ENCODE measurements at regions not wholly inside any gene's neighbourhood (a gene's known extent, or its start where the extent isn't known, plus 50 kb on each side); places are given as distances from the start of the nearest gene placed in this dataset.

DNA sequence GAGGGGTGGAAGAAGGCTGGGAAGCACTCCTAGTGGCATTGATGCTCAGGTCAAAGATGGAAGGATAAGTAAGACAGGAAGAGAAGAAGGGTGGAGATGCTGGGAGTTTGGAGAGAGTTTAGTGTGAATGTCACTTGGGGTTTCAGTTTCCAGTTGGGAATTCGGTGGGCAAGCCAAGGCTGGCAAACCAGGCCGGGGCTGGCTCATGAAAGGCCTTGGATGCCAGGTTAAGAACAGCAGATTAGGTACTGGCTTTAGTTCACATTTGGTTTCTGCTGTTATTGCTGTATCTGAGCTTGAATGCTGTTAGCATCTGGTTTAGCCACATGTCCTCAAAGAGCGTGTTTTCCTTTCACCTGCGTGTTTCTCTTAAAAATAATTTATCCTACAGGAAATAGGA lies 69.6 kb downstream of the BLID start:
- no peak for DNase-seq (ENCODE audit: low spot score, unreplicated experiment)
- TF ChIP-seq, protein P1, sequence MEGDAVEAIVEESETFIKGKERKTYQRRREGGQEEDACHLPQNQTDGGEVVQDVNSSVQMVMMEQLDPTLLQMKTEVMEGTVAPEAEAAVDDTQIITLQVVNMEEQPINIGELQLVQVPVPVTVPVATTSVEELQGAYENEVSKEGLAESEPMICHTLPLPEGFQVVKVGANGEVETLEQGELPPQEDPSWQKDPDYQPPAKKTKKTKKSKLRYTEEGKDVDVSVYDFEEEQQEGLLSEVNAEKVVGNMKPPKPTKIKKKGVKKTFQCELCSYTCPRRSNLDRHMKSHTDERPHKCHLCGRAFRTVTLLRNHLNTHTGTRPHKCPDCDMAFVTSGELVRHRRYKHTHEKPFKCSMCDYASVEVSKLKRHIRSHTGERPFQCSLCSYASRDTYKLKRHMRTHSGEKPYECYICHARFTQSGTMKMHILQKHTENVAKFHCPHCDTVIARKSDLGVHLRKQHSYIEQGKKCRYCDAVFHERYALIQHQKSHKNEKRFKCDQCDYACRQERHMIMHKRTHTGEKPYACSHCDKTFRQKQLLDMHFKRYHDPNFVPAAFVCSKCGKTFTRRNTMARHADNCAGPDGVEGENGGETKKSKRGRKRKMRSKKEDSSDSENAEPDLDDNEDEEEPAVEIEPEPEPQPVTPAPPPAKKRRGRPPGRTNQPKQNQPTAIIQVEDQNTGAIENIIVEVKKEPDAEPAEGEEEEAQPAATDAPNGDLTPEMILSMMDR (IDR thresholded peaks at IDR 0.05; ENCODE audit: unreplicated experiment): no peak
- H3K27me3 Mint-ChIP-seq: peaks cover 6% of the 10 kb centered on the region
- no peaks in the 10 kb centered on the region for H3K36me3 Mint-ChIP-seq (ENCODE audit: insufficient read depth)
- no peaks in the 10 kb centered on the region for H3K9me3 Mint-ChIP-seq (ENCODE audit: low read depth)
- no peak overlapping the region for H3K4me3 Mint-ChIP-seq (ENCODE audit: low read depth)
- H3K4me1 Mint-ChIP-seq (ENCODE audit: low read depth): peaks cover 2% of the 10 kb centered on the region
- no peak overlapping the region for H3K27ac Mint-ChIP-seq

DNA sequence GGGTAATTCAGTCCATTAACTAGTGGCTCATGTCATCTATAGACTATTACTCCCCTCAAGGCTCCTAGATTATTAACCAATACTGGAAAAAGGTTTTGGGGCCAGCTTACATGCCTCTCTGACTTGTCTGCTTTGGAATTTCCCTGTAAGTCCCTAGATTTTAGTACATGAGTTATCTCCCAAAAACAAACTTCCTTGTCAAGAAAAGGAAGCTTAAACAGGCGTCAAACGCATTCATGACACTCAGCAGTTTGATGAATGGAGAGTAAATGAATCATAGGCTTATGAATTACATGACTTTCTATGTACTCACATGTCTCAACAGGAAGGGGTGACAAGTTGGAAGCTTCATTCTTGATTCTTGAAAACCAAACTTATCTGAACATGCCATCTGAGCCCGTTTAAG lies 70.8 kb downstream of the BLID start:
- Mint-ChIP-seq H3K36me3 (ENCODE audit: insufficient read depth) (no peaks in the 10 kb centered on the region), H3K27ac (no peak overlapping the region), H3K9me3 (ENCODE audit: low read depth) (no peaks in the 10 kb centered on the region), H3K4me1 (ENCODE audit: low read depth) (peaks cover 6% of the 10 kb centered on the region), H3K27me3 (peaks cover 6% of the 10 kb centered on the region), H3K4me3 (ENCODE audit: low read depth) (no peak overlapping the region)
- no peak for DNase-seq (ENCODE audit: low spot score, unreplicated experiment)
- TF ChIP-seq, protein P1 (IDR thresholded peaks at IDR 0.05; ENCODE audit: unreplicated experiment): no peak

DNA sequence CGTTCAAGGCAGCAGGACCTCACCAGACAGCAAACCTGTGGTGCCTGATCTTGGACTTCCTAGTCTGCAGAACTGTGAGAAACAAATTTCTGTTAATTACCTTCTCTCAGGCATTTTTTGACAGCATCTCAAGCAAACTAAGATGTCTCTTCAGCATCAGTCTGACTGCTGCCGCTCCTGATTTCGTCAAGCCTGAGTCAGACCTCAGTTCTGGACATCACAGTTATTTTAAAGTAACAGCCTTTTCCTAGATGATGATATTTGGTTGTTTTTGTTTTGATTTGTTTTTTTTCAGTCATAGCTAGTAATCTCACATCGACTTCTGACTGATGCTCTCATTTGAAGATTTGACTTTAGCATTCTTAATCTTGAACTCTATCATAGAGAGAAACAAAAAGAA lies 71.9 kb downstream of the BLID start:
- H3K4me3 Mint-ChIP-seq (ENCODE audit: low read depth): no peak overlapping the region
- TF ChIP-seq, protein P1 (IDR thresholded peaks at IDR 0.05; ENCODE audit: unreplicated experiment): no peak
- H3K36me3 Mint-ChIP-seq (ENCODE audit: insufficient read depth): no peaks in the 10 kb centered on the region
- no peaks in the 10 kb centered on the region for H3K9me3 Mint-ChIP-seq (ENCODE audit: low read depth)
- H3K27ac Mint-ChIP-seq: no peak overlapping the region
- H3K4me1 Mint-ChIP-seq (ENCODE audit: low read depth): peaks cover 6% of the 10 kb centered on the region
- peaks cover 6% of the 10 kb centered on the region for H3K27me3 Mint-ChIP-seq
- no peak for DNase-seq (ENCODE audit: low spot score, unreplicated experiment)

DNA sequence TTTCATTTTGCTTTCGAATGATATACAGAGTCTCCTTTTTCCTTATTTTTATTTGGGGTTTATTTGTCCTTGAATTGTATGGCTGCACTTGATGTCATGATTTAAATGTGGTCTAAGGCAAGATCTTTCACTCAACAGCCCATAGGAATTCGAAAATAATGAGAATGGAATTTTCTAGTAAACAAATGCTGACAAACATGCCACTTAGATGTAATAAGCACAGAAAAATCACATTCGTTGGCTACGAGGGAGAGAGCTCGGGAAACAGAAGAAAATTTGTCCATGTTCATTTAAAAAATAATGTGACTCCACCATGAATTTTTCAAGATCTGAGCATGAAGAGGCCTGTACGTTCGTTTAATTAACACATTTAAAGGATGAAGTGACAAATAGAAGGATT lies 73.0 kb downstream of the BLID start:
- H3K27ac Mint-ChIP-seq: no peak overlapping the region
- H3K36me3 Mint-ChIP-seq (ENCODE audit: insufficient read depth): no peaks in the 10 kb centered on the region
- TF ChIP-seq, protein P1 (IDR thresholded peaks at IDR 0.05; ENCODE audit: unreplicated experiment): no peak
- H3K4me1 Mint-ChIP-seq (ENCODE audit: low read depth): peaks cover 7% of the 10 kb centered on the region
- no peaks in the 10 kb centered on the region for H3K9me3 Mint-ChIP-seq (ENCODE audit: low read depth)
- H3K27me3 Mint-ChIP-seq: peaks cover 6% of the 10 kb centered on the region
- no peak for DNase-seq (ENCODE audit: low spot score, unreplicated experiment)
- no peak overlapping the region for H3K4me3 Mint-ChIP-seq (ENCODE audit: low read depth)

DNA sequence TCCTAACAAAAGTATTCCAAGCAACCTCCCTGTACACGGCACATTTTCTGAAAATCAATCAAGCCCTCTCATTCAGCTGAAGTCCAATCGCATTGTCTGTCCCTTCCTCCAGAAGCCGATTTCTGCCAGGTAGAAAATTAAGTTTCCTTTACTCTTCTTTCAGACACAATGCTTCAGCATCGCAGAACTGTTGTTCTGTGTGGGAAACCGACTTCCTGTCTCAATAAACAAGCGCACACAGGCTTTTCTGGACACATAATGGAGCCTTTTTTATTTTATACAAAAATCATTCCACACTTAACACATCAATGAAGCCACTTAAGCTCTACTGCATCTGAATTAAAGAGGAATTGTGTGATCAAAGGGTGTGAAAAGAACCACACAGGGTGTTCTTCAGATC lies 75.6 kb downstream of the BLID start:
- no peak overlapping the region for H3K27ac Mint-ChIP-seq
- H3K4me1 Mint-ChIP-seq (ENCODE audit: low read depth): peaks cover 7% of the 10 kb centered on the region
- peaks cover 6% of the 10 kb centered on the region for H3K27me3 Mint-ChIP-seq
- no peaks in the 10 kb centered on the region for H3K9me3 Mint-ChIP-seq (ENCODE audit: low read depth)
- no peaks in the 10 kb centered on the region for H3K36me3 Mint-ChIP-seq (ENCODE audit: insufficient read depth)
- TF ChIP-seq, protein P1 (IDR thresholded peaks at IDR 0.05; ENCODE audit: unreplicated experiment): no peak
- no peak overlapping the region for H3K4me3 Mint-ChIP-seq (ENCODE audit: low read depth)
- DNase-seq (ENCODE audit: low spot score, unreplicated experiment): no peak

Measured in progenitor cell of endocrine pancreas (in vitro differentiated cells).